HEK293T (cell line): ENCODE measurements at regions not wholly inside any gene's neighbourhood (a gene's known extent, or its start where the extent isn't known, plus 50 kb on each side); places are given as distances from the start of the nearest gene placed in this dataset.

Experiments
- BHLHE40 ChIP-seq: fragments of 450-650 bp; IDR thresholded peaks from 2 replicates; pipeline ENCODE4 v1.6.1; 2016; ENCODE audit warnings: mild to moderate bottlenecking, moderate library complexity, borderline replicate concordance
- CTBP1 ChIP-seq: fragments of 450-650 bp; IDR thresholded peaks from 2 replicates; pipeline ENCODE4 v1.6.1; 2016; ENCODE audit warnings: borderline replicate concordance
- ELF4 ChIP-seq: fragments of 450-650 bp; IDR thresholded peaks from 2 replicates; pipeline ENCODE4 v1.6.1; 2017; ENCODE audit warnings: antibody characterized with exemption
- FOXA1 ChIP-seq: fragments of 450-650 bp; IDR thresholded peaks from 2 replicates; pipeline ENCODE4 v1.6.1; 2016; ENCODE audit warnings: mild to moderate bottlenecking
- FOXK2 ChIP-seq: fragments of 450-650 bp; IDR thresholded peaks from 2 replicates; pipeline ENCODE4 v1.6.1; 2016; ENCODE audit warnings: mild to moderate bottlenecking
- FOXM1 ChIP-seq: fragments of 450-650 bp; IDR thresholded peaks from 2 replicates; pipeline ENCODE4 v1.6.1; 2017; ENCODE audit warnings: mild to moderate bottlenecking, borderline replicate concordance
- L3MBTL2 ChIP-seq: fragments of 450-650 bp; conservative IDR thresholded peaks from 2 replicates; pipeline ENCODE4 v1.6.1; 2016; ENCODE audit warnings: mild to moderate bottlenecking
- NFRKB ChIP-seq: fragments of 450-650 bp; IDR thresholded peaks from 2 replicates; pipeline ENCODE4 v1.6.1; 2016; ENCODE audit warnings: mild to moderate bottlenecking, moderate library complexity
- SP1 ChIP-seq: fragments of 450-650 bp; IDR thresholded peaks from 2 replicates; pipeline ENCODE4 v1.6.1; 2017
- TARDBP ChIP-seq: fragments of 450-650 bp; IDR thresholded peaks from 2 replicates; pipeline ENCODE4 v1.6.1; 2016
- ZNF384 ChIP-seq: fragments of 450-650 bp; IDR thresholded peaks from 2 replicates; pipeline ENCODE4 v1.6.1; 2016

GRCh38 chr3:48077815-48078214 is 61.6 kb upstream of the MAP4 start:
- TF ChIP-seq L3MBTL2 (no peak), SP1 (no peak), FOXK2 (no peak), BHLHE40 (no peak), FOXM1 (no peak), FOXA1 (no peak), ZNF384 (no peak), ELF4 (no peak), CTBP1 (no peak), TARDBP (no peak), NFRKB (no peak)
